GM13976 (cell line): ENCODE measurements at regions not wholly inside any gene's neighbourhood (a gene's known extent, or its start where the extent isn't known, plus 50 kb on each side); places are given as distances from the start of the nearest gene placed in this dataset.

Experiments used
- DNase-seq: peaks from one replicate; pipeline ENCODE4 v3.0.0; 2012; ENCODE audit warnings: low spot score
- CTCF ChIP-seq: IDR thresholded peaks from 2 replicates; pipeline ENCODE4 v1.5.1; 2012; ENCODE audit warnings: borderline replicate concordance, mild to moderate bottlenecking; ENCODE audit not compliant: insufficient read depth; ENCODE audit errors: extremely low read depth, missing control alignments, control extremely low read depth
- in situ Hi-C: fragments of 300-500 bp; cut with MboI; formaldehyde crosslinking; loops from one replicate; pipeline ENCODE4 v1.12.0; 2022; ENCODE audit warnings: low sequenced_read_pairs, mixed read lengths, inconsistent platforms; ENCODE audit not compliant: unreplicated experiment

GRCh38 chr11:26043665-26044064 is 288.3 kb upstream of the ANO3 start:
- no peak for TF ChIP-seq CTCF
- DNase-seq: peak; percentile 13
- in situ Hi-C loops: no loop called here

GRCh38 chr11:26044389-26044788 is 287.5 kb upstream of the ANO3 start:
- in situ Hi-C loops: no loop called here
- no peak for TF ChIP-seq CTCF
- DNase-seq: no peak

- no peak for DNase-seq
- in situ Hi-C loops: no loop called here
- TF ChIP-seq CTCF: no peak
Observed at GRCh38 chr11:26045082-26045481, 286.8 kb upstream of the ANO3 start.

- in situ Hi-C loops: no loop called here
- no peak for DNase-seq
- no peak for TF ChIP-seq CTCF
Observed at GRCh38 chr11:26048271-26048670, 283.7 kb upstream of the ANO3 start.

- DNase-seq: no peak
- no peak for TF ChIP-seq CTCF
- in situ Hi-C loops: no loop called here
Observed at GRCh38 chr11:26053966-26054365, 278.0 kb upstream of the ANO3 start.

GRCh38 chr11:26062660-26063059 is 269.3 kb upstream of the ANO3 start:
- in situ Hi-C loops: no loop called here
- TF ChIP-seq CTCF: no peak
- no peak for DNase-seq

- no peak for TF ChIP-seq CTCF
- in situ Hi-C loops: no loop called here
- no peak for DNase-seq
Observed at GRCh38 chr11:26063915-26064314, 268.0 kb upstream of the ANO3 start.
